ENCODE measurements at regions not wholly inside any gene's neighbourhood (a gene's known extent, or its start where the extent isn't known, plus 50 kb on each side); places are given as distances from the start of the nearest gene placed in this dataset.

GRCh38 chr6:105515054-105515453 lies 112.2 kb upstream of the PREP start:
- Histone ChIP-seq H3K27me3 (ENCODE audit: insufficient read depth, low read length) (no peaks in the 10 kb centered on the region), H4K20me1 (ENCODE audit: insufficient read depth, low read length) (no peaks in the 10 kb centered on the region), H3K9me3 (ENCODE audit: insufficient read depth, low read depth, low read length) (no peaks in the 10 kb centered on the region), H2AFZ (ENCODE audit: low read depth, low read length) (no peak overlapping the region), H3K4me3 (ENCODE audit: insufficient read depth, low read depth, low read length) (no peak overlapping the region), H3K4me2 (ENCODE audit: low read length) (no peak overlapping the region), H3K27ac (ENCODE audit: low read depth, low read length) (no peak overlapping the region), H3K9ac (ENCODE audit: low read length) (no peak overlapping the region), H3K79me2 (ENCODE audit: insufficient read depth, low read length) (no peaks in the 10 kb centered on the region), H3K4me1 (ENCODE audit: insufficient read depth, low read length) (no peaks in the 10 kb centered on the region), H3K36me3 (ENCODE audit: insufficient read depth, low read length) (no peaks in the 10 kb centered on the region)
- no peak for FAIRE-seq
- H3K4me3 Mint-ChIP-seq (ENCODE audit: unreplicated experiment), result no peak overlapping the region
- H3K36me3 Mint-ChIP-seq (ENCODE audit: low read depth, unreplicated experiment), result peaks cover 4% of the 10 kb centered on the region
- DNase-seq (ENCODE audit: low read depth), result no peak
- TF ChIP-seq EZH2 (IDR thresholded peaks at IDR 0.05; ENCODE audit: insufficient read depth, low read length), result no peak
- no peak for TF ChIP-seq CTCF (IDR thresholded peaks at IDR 0.05; ENCODE audit: insufficient read depth, low read depth, low read length)
- H3K9me3 Mint-ChIP-seq (ENCODE audit: unreplicated experiment), result peaks cover 4% of the 10 kb centered on the region
- H3K4me1 Mint-ChIP-seq (ENCODE audit: low read depth, unreplicated experiment), result peaks cover 10% of the 10 kb centered on the region
- H3K27ac Mint-ChIP-seq (ENCODE audit: unreplicated experiment), result no peak overlapping the region
- H3K27me3 Mint-ChIP-seq (ENCODE audit: low read depth, unreplicated experiment), result no peaks in the 10 kb centered on the region

- H3K9me3 ChIP-seq (ENCODE audit: insufficient read depth, low read depth, low read length), result no peaks in the 10 kb centered on the region
- peaks cover 4% of the 10 kb centered on the region for H3K36me3 Mint-ChIP-seq (ENCODE audit: low read depth, unreplicated experiment)
- peaks cover 4% of the 10 kb centered on the region for H3K9me3 Mint-ChIP-seq (ENCODE audit: unreplicated experiment)
- no peak overlapping the region for H3K27ac ChIP-seq (ENCODE audit: low read depth, low read length)
- H3K4me2 ChIP-seq (ENCODE audit: low read length), result no peak overlapping the region
- peaks cover 17% of the 10 kb centered on the region for H3K4me1 Mint-ChIP-seq (ENCODE audit: low read depth, unreplicated experiment)
- FAIRE-seq (no peak), DNase-seq (ENCODE audit: low read depth) (no peak)
- no peak overlapping the region for H2AFZ ChIP-seq (ENCODE audit: low read depth, low read length)
- H3K9ac ChIP-seq (ENCODE audit: low read length), result no peak overlapping the region
- H3K36me3 ChIP-seq (ENCODE audit: insufficient read depth, low read length), result no peaks in the 10 kb centered on the region
- no peaks in the 10 kb centered on the region for H3K4me1 ChIP-seq (ENCODE audit: insufficient read depth, low read length)
- H3K27ac Mint-ChIP-seq (ENCODE audit: unreplicated experiment), result no peak overlapping the region
- H3K4me3 Mint-ChIP-seq (ENCODE audit: unreplicated experiment), result no peak overlapping the region
- no peak overlapping the region for H3K4me3 ChIP-seq (ENCODE audit: insufficient read depth, low read depth, low read length)
- no peaks in the 10 kb centered on the region for H3K27me3 Mint-ChIP-seq (ENCODE audit: low read depth, unreplicated experiment)
- H4K20me1 ChIP-seq (ENCODE audit: insufficient read depth, low read length), result no peaks in the 10 kb centered on the region
- H3K27me3 ChIP-seq (ENCODE audit: insufficient read depth, low read length), result no peaks in the 10 kb centered on the region
- TF ChIP-seq EZH2 (IDR thresholded peaks at IDR 0.05; ENCODE audit: insufficient read depth, low read length) (no peak), CTCF (IDR thresholded peaks at IDR 0.05; ENCODE audit: insufficient read depth, low read depth, low read length) (no peak)
- no peaks in the 10 kb centered on the region for H3K79me2 ChIP-seq (ENCODE audit: insufficient read depth, low read length)
These were observed 111.4 kb upstream of the PREP start for GRCh38 chr6:105514306-105514705.

GRCh38 chr6:105511639-105512038 lies 108.8 kb upstream of the PREP start:
- Histone ChIP-seq H3K27me3 (ENCODE audit: insufficient read depth, low read length) (no peaks in the 10 kb centered on the region), H3K27ac (ENCODE audit: low read depth, low read length) (no peak overlapping the region), H4K20me1 (ENCODE audit: insufficient read depth, low read length) (no peaks in the 10 kb centered on the region), H3K9ac (ENCODE audit: low read length) (no peak overlapping the region), H3K9me3 (ENCODE audit: insufficient read depth, low read depth, low read length) (no peaks in the 10 kb centered on the region), H2AFZ (ENCODE audit: low read depth, low read length) (no peak overlapping the region), H3K36me3 (ENCODE audit: insufficient read depth, low read length) (no peaks in the 10 kb centered on the region), H3K4me3 (ENCODE audit: insufficient read depth, low read depth, low read length) (no peak overlapping the region), H3K4me1 (ENCODE audit: insufficient read depth, low read length) (no peaks in the 10 kb centered on the region), H3K79me2 (ENCODE audit: insufficient read depth, low read length) (no peaks in the 10 kb centered on the region), H3K4me2 (ENCODE audit: low read length) (no peak overlapping the region)
- Mint-ChIP-seq H3K4me3 (ENCODE audit: unreplicated experiment) (no peak overlapping the region), H3K27ac (ENCODE audit: unreplicated experiment) (no peak overlapping the region), H3K36me3 (ENCODE audit: low read depth, unreplicated experiment) (peaks cover 2% of the 10 kb centered on the region), H3K27me3 (ENCODE audit: low read depth, unreplicated experiment) (no peaks in the 10 kb centered on the region), H3K4me1 (ENCODE audit: low read depth, unreplicated experiment) (peaks cover 21% of the 10 kb centered on the region), H3K9me3 (ENCODE audit: unreplicated experiment) (peaks cover 4% of the 10 kb centered on the region)
- DNase-seq (ENCODE audit: low read depth) (no peak), FAIRE-seq (no peak)
- no peak for TF ChIP-seq CTCF (IDR thresholded peaks at IDR 0.05; ENCODE audit: insufficient read depth, low read depth, low read length)
- no peak for TF ChIP-seq EZH2 (IDR thresholded peaks at IDR 0.05; ENCODE audit: insufficient read depth, low read length)
